GM10248 (cell line): ENCODE measurements at regions not wholly inside any gene's neighbourhood (a gene's known extent, or its start where the extent isn't known, plus 50 kb on each side); places are given as distances from the start of the nearest gene placed in this dataset.

Source experiments
- CTCF ChIA-PET: fragments of 300-600 bp; sonication (Branson Sonifier 250); formaldehyde crosslinking; extraction: SDS; loops from one replicate; lab custom pipeline; 2021; ENCODE audit warnings: antibody characterized with exemption; lab: Yijun Ruan, JAX
- POLR2A ChIA-PET: fragments of 350-650 bp; sonication (Branson Sonifier 250); formaldehyde crosslinking; extraction: SDS; loops from one replicate; lab custom pipeline; 2020; ENCODE audit warnings: antibody characterized with exemption; lab: Yijun Ruan, JAX
- DNase-seq: peaks from one replicate; pipeline ENCODE4 v3.0.0; 2012; ENCODE audit errors: extremely low spot score
- TF ChIP-seq, protein P1 (sequence below): IDR thresholded peaks from 2 replicates; pipeline ENCODE4 v1.5.1; 2012; ENCODE audit warnings: mild to moderate bottlenecking, low read depth; ENCODE audit errors: extremely low read depth, missing control alignments, control extremely low read depth

DNA sequence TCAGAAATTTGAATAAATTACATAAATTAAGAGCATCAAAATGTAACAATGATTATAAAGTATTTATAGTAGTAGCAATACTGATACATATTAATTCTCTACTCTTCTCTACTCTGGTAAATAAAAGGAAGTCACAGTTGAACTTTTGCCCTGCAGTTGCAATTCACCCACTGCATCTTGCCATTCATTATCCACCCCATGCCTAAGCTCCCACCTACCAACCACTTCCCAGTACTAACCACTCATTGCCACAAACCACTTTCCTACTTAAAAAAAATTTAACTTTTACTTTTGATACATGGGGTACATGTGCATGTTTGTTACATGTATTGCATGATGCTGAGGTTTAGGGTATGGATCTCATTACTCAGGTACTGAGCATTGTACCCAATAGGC, 174.0 kb downstream of the RASSF9 start:
- no peak for DNase-seq
- TF ChIP-seq, protein P1, sequence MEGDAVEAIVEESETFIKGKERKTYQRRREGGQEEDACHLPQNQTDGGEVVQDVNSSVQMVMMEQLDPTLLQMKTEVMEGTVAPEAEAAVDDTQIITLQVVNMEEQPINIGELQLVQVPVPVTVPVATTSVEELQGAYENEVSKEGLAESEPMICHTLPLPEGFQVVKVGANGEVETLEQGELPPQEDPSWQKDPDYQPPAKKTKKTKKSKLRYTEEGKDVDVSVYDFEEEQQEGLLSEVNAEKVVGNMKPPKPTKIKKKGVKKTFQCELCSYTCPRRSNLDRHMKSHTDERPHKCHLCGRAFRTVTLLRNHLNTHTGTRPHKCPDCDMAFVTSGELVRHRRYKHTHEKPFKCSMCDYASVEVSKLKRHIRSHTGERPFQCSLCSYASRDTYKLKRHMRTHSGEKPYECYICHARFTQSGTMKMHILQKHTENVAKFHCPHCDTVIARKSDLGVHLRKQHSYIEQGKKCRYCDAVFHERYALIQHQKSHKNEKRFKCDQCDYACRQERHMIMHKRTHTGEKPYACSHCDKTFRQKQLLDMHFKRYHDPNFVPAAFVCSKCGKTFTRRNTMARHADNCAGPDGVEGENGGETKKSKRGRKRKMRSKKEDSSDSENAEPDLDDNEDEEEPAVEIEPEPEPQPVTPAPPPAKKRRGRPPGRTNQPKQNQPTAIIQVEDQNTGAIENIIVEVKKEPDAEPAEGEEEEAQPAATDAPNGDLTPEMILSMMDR: no peak
- ChIA-PET POLR2A (no interaction called here), CTCF (no interaction called here)

DNA sequence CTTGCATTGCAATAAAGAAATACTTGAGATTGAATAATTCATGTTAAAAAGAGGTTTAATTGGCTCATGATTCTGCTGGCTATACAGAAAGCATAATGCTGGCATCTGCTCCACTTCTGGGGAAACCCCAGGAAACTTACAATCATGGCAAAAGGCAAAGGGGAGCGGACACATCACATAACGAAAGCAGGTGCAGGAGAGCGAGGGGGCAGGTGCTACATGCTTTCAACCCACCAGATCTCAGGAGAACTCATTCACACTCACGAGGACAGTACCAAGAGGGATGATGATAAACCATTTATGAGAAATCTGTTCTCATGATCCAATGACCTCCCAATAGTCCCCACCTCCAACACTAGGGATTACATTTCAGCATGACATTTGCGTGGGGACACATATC, 172.6 kb downstream of the RASSF9 start:
- TF ChIP-seq, protein P1: no peak
- ChIA-PET POLR2A (no interaction called here), CTCF (no interaction called here)
- DNase-seq: no peak

GRCh38 chr12:85664429-85664828, 171.8 kb downstream of the RASSF9 start:
- TF ChIP-seq, protein P1: no peak
- CTCF ChIA-PET: interaction anchor here (1.0 kb wide), 1 partner anchor 18 kb away, joined by 4 read pairs; no protein-coding TSS in a partner anchor

DNA sequence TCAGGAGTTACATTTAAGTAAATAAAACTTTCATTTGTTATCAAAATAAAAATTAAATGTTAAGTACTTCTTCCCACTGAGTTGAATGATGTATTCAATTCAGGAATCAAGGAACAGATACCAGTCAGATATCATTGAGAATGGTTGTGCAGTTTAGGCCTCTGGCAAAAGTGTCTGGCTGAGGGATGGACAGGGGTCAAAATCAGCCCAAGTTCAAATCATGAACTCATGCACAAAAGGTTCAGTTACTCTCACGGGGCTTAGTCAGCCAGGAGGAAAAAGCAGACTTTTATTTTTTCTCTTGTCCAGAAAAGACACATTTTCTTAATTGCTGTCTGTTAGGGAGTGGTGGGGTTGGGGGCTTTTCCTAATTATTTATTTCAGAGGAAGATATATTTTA, 166.3 kb downstream of the RASSF9 start:
- no peak for DNase-seq
- ChIA-PET POLR2A (no interaction called here), CTCF (no interaction called here)
- TF ChIP-seq, protein P1: no peak

More at GRCh38 chr12:85664429-85664828, 171.8 kb downstream of the RASSF9 start:
- DNase-seq: no peak
- POLR2A ChIA-PET: no interaction called here

DNA sequence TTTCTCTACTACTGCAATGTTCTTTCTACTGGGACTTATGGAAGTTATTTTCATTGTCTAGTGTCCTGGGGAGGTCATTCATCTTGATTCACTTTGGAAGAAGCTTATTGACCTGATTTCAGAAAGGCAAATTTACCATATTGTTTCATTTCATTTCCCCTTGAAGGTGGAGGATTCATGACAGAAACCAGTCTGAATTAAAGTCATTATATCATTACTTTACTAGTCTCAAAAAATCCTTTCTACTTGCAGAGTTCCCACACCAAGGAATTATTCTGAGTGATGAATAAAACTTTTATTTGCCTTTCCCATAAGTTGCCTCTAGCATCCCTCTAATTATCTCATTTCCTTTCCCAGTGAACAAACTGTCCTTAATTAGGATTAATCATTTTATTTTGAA, 163.8 kb downstream of the RASSF9 start:
- POLR2A ChIA-PET: no interaction called here
- TF ChIP-seq, protein P1: no peak
- DNase-seq: no peak
- CTCF ChIA-PET: no interaction called here

DNA sequence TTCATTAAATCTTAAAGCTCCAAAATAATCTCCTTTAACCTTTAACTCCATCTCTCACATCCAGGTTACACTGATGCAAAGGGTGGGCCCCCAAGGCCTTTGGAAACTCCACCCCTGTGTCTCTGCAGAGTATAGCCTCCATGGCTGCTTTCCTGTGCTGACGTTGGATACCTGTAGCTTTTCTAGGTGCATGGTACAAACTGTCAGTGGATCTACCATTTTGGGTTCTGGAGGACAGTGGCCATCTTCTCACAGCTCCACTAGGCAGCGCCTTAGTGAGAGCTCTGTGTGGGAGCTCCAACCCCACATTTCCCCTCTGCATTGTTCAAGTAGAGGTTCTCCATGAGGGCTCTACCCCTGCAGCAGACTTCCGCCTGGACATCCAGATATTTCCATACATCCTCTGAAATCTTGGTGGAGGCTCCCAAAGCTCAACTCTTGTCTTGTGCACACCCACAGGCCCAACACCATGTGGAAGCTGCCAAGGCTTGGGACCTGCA, 162.2 kb downstream of the RASSF9 start:
- TF ChIP-seq, protein P1: no peak
- ChIA-PET POLR2A (no interaction called here), CTCF (interaction anchor here (1.3 kb wide), 1 partner anchor 57 kb away, joined by 3 read pairs; no protein-coding TSS in a partner anchor)
- DNase-seq: no peak
